NCI-H748 treated with DMSO at 0.1 percent for 48 hours (cell line): ENCODE measurements at regions not wholly inside any gene's neighbourhood (a gene's known extent, or its start where the extent isn't known, plus 50 kb on each side); places are given as distances from the start of the nearest gene placed in this dataset.

Source experiments
- DNase-seq: peaks from one replicate; lab custom pipeline; 2025; lab: John Stamatoyannopoulos, UW

DNA sequence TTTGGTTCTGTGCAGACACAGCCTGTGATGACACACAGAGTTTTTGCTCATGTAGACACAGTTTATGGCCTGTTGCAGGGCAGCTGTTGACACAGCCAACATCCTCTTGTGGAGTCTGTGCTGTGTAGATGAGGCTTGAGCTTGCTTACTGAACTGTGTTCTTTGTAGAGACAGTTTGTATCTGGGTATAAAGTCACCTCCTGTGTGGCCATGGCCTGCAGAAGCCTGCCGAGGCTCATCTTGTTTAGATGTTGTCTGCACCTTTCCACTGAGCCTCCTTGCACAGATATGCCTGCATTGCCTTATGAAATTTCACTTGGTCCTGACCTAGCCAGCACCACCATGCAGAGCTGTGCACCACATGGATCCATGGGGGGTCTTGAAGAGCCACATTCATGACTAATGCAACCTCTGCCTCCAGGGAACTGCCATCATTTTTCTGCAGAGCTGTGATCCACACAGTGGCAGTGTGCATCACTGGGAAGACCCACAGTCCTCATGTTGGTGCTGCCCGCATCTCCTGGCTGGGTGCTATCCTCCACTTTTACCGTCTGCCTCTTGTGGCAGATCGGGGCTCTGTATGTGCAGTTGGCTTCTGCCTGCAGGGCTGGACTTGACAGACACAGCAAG, 198.0 kb upstream of the MAMLD1 start:
- DNase-seq, result no peak

DNA sequence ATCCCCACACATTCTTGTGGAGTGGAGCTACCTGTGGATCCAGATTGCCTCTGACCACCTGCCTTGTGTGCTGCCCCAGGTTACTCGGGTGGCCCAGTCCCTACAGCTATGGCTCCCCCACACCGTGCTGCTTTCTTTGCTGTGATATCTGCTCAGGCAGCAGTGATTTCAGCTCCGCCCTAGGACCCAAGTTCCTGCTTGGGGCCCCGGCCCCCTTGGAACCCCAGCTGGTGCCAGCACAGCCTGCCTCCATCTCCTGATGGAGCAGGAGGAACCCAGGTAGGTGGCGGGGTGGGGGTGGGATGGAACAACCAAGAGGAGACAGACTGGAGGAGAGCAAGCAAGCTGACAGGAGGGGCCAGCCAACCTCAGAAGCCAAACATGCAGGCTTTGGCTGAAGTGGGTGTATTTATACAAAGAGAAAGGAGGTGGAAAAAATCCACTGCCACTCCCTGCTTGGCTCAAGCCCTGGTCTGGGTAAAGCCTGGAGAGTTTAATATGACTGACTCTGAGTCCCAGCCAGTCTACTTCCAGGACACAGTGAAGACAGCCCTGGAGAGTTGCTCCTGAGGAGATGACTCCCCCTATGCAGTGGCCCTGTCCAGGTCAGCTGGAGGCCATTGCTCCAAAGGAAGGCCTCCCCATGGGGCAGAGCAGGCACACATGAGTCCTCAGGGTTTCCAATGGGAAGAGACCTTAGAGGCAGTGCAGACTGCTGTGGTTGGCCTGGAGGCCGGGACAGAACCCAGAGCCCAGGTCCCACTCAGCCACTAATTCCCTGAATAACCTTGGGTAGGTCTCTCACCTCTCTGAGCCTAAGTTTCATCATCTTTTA, 197.1 kb upstream of the MAMLD1 start:
- DNase-seq, result no peak

DNA sequence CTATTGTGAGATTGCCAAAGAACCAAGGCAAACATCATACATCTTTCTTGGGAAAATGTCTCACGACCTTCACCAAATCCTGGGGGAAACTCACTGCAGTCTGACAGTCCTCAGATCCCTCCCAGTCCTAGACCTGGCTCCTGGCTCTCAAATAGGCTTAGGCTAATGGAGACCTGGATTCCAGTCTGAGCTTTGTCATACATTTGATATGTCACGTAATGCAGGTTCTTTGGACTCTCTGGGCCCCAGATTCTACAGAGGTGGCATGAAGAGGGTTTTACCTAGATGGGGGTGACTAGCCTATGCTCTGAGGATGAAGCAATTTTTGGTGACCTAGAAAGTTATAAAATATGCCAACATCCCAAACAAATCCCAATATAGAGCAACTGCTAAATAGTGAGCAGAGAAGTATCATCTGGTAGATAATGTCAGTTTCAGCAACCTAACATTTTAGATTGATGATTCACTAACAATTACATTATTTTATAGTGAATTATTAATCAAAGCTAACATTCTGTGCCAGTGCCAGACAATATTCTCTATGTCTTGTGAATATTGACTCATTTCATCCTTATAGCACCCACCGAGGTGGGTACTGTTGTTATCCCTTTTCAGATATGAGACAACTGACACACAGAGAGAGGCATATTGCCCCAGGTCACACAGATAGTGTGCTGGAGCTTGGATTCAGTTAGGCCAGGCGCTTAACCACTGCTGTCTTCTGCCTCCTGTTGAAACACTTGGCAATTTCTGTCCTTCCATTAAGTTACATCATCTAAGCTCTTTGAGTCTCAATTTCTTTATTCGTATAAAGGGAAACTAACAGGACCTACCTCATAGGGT, 195.4 kb upstream of the MAMLD1 start:
- no peak for DNase-seq

DNA sequence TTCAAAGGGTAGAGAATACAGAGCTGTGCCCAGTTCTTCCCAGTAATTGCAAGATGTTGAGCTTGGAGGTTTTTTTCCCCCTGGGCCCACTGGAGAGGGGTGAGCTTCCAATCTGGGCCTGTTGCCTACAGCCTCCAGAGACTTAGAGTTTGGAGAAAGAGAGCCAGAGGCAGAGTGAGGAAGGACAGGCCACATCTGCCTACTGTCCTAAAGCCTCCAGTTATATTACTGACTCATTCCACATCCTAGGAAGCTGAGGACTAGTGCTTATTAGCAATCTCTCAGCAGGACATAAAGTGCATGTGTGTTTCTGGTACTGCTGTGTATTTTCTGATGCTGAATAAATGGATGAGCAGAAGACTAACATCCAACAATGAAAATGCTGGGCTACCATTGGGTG, 181.0 kb upstream of the MAMLD1 start:
- no peak for DNase-seq

DNA sequence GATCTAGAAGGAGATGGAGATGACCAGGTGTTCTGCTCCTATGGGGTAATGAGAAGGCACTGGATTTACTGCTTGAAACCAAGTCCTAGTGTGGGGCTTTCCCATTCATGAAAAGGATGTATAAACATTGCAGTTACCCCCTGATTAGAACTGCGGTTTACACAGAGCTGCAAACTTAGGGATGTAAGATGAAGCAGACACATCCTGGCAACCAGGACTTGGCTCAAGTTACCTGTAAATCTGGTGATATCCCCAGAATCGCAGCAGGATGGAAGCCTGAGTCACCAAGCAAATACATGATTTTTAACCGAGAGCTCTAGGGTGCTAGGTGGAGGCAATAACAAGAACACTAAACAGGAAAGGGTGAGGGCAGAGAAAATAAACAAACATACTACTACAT, 178.6 kb upstream of the MAMLD1 start:
- no peak for DNase-seq

DNA sequence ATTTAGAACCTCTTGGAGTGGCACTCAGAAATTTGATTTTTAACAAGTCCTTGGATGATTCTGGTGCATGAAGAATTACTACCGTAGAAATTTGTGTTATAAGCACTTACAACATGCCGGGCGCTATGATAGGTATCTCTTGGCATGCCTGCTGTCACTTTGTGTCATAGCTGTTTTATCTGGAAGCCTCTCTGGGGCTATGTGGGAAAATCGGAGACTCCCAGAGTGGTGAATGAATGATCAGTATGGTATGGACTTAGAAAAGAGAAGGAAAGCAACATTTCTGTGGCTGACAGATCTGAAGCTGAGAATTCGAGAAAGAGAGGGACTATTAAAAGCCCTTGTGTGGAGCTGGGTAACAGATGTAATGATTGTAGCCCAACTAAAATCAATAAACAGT, 177.4 kb upstream of the MAMLD1 start:
- no peak for DNase-seq

DNA sequence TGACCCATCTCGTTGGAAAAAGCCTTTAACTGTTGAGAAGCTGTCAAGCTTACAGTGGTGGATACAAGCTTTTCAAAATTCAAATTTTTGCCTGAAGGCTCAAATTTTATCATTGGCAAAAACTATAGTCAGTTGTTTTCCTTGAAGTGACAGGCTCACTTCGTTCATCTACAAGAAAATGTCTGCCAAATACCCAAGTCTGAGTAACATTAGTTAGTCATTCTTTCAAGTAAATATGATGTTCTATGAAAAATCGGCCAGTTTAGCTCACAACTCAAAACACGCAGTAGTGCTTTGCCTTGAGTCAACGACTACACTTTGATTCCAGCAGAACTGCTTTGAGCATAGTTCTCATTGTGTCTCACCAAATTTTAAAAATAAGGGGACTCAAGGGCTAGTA, 170.3 kb upstream of the MAMLD1 start:
- DNase-seq, result no peak

DNA sequence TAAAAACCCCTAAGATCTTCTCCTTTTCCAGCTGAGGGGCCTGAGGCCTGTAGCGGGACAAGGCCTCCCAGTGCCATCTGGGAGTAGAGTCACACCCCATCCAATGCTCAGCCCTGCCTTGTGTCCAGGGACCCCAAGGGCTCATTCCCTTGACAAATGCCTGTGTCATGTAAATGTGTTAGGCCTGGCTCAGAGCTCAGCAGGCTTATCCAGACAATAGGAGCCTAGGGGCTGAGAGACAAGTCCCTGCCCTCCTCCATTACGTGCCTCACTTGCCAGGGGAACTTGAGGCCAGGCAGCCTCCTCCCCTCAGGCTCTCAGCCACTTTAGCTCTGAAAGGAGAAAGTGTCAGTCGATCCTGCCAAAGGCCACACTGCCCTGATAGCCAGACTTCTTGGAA, 166.8 kb upstream of the MAMLD1 start:
- no peak for DNase-seq

DNA sequence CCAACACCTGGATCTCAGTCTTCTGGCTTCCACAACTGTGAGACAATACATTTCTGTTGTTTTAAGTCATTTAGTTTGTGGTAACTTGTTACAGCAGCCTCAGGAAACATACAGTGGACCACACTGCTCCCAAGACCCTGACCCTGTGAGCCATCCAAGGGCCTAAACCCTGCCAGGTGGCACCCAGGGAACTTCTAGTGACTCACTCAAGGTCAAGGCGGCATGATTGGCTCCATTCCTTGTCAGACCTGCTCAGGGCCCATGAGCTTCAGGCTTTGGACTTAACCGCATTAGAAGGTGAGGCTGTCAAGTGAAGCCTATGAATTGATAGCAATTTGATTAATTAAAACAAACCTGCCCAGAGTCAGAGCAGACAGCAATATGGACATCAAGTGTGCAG, 165.7 kb upstream of the MAMLD1 start:
- DNase-seq, result no peak

DNA sequence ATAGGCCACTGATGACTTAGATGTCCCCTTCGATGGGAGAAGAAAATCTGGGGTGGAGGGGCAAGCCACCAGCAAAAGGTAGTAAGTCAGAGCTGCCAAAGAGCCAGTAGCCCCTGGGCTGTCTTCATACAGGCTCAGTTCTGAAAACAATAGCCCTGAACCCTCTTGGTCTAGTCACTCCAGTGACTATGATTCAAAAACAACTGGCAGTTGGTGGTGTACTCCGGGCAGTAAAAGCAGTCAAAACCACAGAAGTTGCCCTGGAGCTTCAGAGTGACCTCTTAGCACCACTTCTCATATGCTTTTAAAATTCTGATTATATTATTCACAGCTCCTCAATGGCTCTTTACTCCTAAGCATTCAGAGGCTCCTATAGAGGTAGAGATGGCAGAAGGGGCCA, 164.3 kb upstream of the MAMLD1 start:
- no peak for DNase-seq

DNA sequence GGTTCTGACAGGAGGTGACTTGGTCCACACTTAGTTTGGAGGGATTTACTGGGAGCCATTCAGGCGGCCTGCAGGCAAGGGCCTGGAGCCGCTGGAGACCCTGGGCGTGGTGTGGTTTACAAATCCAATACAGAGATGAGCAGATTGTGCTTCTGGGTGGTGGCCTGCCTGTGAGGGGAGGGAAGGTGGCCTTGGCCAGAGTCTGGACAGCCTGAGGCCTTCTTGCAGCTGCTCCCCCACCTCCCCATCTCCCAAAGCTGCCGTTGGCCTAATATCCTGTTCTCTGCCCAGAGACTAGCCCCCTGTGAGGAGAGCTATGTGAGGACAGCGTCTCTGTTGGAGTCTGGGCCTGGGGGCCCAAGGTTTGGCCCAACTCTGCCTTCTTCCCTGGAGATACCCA, 163.9 kb upstream of the MAMLD1 start:
- DNase-seq, result no peak

DNA sequence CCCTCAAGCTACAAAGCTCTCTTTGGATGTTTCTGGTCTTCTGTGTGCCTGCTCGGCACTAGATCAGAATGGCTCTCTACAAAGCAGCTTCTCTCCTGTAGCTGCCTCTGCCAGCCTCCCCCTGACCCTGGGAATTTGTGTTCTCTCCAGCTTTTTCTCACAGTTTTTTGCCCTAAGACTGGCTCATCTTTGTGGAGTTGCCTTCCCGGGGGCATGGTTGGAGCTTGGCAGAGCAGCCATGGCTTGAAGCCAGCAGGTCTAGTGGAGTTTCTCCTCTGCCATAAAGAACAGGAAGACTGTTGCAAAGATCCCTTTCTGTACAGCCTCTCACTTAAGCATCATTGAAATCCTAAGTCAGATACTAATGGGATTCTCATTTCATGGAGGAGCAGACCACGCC, 163.3 kb upstream of the MAMLD1 start:
- no peak for DNase-seq

DNA sequence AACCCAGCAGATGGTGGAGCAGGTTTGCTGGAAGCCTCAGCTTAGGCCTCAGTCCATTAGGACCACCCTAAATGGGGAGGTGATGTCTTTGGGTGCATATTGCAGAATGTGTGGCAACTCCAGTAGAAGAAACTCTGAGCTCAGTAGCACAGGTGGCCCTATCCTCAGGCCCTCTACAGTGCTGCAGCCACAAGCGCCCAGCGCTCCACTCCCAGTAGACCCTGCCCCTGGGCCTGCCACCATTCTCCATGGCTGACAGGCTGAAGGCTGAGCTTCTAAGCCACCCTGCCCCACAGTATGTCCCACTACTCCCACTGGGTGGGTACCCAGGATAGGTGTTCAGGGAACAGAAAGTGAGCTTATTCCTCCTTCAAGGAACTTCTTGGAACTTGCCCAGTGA, 162.8 kb upstream of the MAMLD1 start:
- DNase-seq, result no peak

DNA sequence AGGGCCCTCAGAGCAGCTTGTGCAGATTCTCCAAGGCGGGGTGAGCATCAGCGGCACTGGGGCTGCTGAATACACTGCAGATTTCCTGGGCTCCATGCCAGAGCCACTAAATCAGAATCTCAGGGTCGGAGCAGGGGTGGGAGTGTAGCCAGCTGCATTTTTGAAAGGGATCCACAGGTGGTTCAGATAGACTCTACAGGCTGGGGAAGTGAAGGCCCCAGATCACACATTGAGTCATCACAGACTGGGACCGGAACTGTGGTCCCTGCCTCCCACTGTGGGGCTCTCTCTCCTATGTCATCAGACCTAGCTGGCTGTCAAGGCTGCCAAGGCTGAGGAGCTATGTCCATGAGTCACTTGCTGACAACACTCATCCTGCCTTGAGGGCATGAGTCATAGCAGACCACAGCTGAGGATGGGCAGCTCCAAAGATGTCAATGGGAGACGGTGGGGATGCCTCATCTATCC, 162.3 kb upstream of the MAMLD1 start:
- no peak for DNase-seq

DNA sequence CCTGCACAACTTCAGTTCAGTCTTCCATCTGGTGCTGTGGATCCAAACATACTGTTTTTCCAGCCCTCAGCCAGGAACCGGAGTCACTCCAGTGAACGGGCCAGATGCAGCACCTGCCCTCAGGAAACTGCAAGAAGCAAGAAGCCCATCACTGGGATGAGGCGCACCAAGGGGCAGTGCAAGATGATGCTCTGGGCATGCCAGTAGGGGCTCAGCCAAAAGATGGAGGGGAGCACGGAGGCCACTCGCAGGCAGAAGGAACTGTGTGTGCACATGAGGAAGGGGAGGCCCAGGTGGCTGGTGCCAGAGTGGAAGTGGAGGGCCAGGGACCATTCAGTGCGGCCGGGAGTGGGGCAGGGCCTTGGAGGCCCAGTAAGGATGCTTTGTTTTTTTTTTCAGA, 161.7 kb upstream of the MAMLD1 start:
- DNase-seq, result no peak

DNA sequence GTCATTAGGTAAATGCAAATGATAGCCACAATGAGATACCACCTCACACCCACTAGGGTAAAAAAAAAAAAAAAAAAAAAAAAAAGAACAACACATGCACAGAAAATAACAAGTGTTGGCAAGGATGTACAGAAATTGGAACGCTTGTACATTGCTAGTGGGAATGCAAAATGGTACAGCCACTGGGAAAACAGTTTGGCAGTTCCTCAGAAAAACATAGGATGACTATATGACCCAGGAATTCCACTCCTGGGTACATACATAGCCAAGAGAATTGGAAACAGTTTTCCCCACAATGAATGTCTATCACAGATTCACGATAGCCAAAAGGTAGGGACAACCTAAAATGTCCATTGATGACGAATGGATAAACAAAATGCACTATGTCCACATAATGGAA, 161.3 kb upstream of the MAMLD1 start:
- no peak for DNase-seq

DNA sequence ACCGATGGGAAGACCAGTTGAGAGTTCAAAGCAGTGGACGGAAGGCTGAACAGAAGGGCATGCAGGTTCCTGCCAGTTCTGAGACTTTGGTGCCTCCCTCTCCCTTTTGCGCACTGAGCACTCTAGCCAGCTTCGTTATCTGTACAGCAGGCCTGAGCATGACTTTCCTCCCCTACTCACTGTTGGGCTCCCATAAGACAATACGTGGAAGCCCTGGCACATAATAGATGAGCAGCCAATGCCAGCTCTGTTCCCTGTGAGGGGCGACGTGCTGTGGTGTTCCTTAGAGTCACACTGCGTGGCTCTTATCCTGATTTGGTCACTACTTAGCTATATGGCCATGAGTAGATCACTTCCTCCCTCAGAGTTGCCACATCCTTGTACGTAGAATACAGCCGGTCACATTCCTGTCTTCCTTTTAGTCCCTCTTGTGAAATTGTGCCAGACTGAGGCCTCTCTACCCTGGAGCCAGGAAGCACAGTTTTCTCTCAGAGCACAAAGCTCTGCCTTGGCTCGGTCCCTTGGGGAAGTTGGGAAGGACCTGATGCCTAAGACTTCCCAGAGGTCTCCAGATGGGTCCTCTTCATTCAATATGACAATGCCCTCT, 160.4 kb upstream of the MAMLD1 start:
- DNase-seq, result no peak

DNA sequence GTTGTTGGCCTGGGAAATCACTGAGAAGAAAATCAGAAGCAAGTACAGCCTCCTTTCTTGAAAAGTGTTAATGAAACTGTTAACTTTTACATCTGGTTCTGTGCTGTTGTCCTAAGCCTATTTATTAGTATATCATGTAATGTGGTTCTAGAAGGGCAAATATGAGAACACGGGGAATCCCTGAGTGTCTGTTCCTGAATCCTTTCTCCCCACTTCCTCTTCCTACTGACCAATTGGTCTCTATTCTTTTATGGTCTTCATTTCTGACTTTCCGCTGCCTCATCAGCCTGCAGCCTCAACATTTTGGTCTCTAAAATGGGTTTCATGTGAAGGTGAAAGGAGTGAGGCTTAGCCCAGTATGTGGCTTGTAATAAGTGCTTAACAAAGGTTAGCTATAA, 159.9 kb upstream of the MAMLD1 start:
- DNase-seq, result no peak

DNA sequence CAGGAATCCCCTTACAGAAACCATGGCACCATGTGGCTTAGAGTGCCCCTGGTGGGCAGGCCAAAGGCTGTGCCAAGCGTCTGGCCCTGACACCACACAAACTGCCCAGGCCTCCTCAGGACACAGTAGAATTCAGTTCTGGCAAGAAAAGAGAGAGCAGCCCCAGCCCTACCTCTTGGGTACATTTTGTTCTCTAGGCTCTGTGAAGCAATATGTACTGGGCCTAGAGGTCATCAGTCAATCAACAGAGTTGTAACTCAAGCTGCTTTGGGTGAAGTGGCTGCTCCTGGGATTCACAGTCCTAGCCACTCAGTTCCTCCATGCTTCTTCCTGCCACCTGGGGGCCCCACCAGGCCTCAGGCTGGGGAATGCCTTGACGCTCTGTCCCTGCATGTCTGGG, 158.1 kb upstream of the MAMLD1 start:
- DNase-seq, result no peak

DNA sequence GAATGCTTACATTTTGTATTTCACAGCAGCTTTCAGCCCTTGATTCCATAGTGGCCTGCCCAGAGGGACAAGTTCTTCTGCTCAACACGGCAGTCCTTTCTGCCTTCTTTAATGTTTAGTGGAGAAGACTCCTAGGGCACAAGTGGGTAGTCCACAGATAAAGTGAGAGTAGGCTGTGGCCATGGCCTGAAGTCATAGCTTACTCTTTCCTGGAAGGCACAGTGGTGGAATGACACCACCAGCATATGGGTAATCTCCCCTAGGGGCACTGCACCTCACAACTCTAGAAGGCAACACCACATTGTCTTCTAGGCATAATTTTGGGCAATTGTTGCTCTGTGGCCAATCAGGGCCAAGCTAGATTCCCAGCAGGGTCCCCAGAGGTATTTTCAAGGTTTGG, 155.4 kb upstream of the MAMLD1 start:
- no peak for DNase-seq

DNA sequence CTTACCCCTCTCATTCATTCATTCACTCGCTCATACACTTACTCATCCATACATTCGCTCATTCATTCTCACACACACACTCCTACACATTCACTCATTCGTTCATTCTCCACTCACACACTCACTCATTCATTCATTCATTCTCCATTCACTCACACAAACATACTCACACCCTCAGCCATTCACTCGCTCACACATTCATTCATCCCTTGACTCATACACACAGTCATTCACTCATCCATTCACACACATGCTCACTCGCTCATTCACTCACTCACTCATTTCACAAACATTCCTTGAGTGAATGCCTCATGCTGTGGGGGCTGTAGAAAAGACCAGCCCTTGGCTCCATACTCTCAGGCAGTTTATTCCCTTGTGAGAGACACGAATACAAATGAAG, 151.1 kb upstream of the MAMLD1 start:
- no peak for DNase-seq

DNA sequence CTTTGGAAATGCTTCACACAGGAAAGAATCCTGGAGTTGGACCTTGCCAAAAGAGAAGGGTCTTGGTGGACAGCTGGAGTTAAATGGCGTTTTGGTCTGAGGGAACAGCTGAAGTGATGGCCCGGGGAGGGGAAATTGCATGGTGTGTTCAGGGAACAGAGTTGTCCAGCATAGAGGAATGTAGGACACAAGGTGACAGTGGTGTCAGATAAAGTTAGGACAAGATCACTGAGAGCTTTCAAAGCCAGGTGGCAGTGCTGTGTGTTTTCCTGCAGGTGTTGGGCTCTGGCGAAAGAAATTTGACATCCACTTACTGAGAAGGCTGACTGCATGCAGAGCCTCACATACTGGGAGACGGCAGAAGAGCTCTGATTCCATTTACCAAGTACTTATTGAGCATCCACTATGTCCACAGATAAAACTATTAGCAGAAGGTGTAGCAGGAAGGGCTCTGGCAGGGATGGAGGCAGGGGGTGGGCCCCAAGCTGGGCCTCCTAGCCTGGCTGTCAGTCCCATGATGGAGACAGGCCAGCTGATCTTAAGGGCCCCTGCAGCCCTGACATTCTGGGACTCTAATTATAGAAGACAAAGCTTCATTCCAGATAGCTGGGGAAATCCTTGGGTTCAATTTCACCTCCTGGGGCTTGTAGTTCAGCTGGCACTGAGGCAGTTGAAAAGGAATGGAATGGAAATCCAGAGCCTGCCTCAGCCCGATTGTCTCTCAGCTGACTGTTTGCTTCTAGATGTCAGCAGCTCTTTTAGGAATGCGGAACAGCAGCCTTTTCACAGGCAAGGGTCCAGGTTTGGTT, 150.2 kb upstream of the MAMLD1 start:
- DNase-seq, result no peak
